Lower leg skin (tissue), 3 donors: ENCODE measurements at regions not wholly inside any gene's neighbourhood (a gene's known extent, or its start where the extent isn't known, plus 50 kb on each side); places are given as distances from the start of the nearest gene placed in this dataset.

Source experiments
- POLR2A ChIP-seq, 2 donors: fragments of 450-650 bp; IDR thresholded peaks; one replicate each; pipeline ENCODE4 v1.6.1; 2016 to 2017; ENCODE audit warnings: antibody characterized with exemption in 2 of 2, mild to moderate bottlenecking in 1 of 2, moderate library complexity in 1 of 2
- TF ChIP-seq, protein P1 (sequence below), 3 donors: fragments of 450-650 bp; IDR thresholded peaks; one replicate each; pipeline ENCODE4 v1.5.1; 2016; ENCODE audit warnings: antibody characterized with exemption in 3 of 3, mild to moderate bottlenecking in 3 of 3, moderate library complexity in 2 of 3

DNA sequence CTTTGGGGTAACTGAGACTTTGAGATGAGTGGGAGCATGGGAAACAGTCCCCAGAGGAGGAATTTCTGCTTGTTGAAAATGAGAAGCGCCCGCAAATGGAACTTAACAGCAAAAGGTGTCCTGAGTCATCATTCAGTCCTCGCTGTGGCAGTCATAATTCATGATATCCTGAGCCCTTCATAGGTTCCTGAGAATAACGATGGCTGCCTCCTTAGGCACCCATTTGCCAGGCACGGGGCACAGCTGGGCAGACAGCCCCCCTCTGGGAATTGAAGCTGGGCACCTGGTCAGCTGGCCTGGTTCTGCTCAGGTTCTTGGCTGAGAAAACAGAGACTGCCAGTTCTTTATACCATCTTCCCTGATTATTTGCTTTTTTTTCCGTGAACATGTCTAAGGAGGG, 69.8 kb upstream of the EGFLAM start:
- no peak for TF ChIP-seq POLR2A (IDR thresholded peaks at IDR 0.05)
- TF ChIP-seq, protein P1, sequence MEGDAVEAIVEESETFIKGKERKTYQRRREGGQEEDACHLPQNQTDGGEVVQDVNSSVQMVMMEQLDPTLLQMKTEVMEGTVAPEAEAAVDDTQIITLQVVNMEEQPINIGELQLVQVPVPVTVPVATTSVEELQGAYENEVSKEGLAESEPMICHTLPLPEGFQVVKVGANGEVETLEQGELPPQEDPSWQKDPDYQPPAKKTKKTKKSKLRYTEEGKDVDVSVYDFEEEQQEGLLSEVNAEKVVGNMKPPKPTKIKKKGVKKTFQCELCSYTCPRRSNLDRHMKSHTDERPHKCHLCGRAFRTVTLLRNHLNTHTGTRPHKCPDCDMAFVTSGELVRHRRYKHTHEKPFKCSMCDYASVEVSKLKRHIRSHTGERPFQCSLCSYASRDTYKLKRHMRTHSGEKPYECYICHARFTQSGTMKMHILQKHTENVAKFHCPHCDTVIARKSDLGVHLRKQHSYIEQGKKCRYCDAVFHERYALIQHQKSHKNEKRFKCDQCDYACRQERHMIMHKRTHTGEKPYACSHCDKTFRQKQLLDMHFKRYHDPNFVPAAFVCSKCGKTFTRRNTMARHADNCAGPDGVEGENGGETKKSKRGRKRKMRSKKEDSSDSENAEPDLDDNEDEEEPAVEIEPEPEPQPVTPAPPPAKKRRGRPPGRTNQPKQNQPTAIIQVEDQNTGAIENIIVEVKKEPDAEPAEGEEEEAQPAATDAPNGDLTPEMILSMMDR (IDR thresholded peaks at IDR 0.05), result no peak
